Astrocyte of the spinal cord (primary cell): ENCODE measurements at regions not wholly inside any gene's neighbourhood (a gene's known extent, or its start where the extent isn't known, plus 50 kb on each side); places are given as distances from the start of the nearest gene placed in this dataset.

Experiments used
- DNase-seq: peaks from one replicate; pipeline ENCODE4 v3.0.0; 2011; ENCODE audit warnings: low read depth, low spot score
- H3K4me3 ChIP-seq: 2 replicates; pipeline ENCODE4 v1.5.1; 2011; ENCODE audit warnings: low read depth, mild to moderate bottlenecking, low read length, moderate library complexity
- in situ Hi-C: cut with HindIII; loops from 2 replicates; pipeline ENCODE4 v1.10.0; 2017; ENCODE audit warnings: low sequenced_read_pairs
- TF ChIP-seq, protein P1 (sequence below): IDR thresholded peaks from 2 replicates; pipeline ENCODE4 v1.5.1; 2012; ENCODE audit warnings: low read depth, mild to moderate bottlenecking, low read length, inconsistent platforms

DNA sequence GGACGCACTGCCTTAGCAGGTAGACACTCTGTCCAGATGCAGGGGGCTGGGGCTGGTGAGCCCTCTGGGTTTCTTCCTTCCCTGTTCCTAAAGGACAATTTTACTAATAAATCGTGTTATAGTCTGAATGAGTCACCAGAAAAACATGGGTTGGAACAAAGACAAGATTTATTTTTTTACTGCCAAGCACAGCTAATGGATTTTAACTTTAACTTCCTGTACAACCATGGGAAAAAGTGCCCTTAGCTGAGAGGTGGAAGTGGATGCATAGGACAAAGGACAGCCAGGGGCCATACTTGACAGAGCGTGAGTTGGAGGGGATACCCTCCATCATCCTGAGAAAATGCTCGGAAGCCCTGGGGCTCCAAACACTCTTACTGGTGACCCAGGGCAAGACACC, 300.7 kb downstream of the MSX2 start:
- TF ChIP-seq, protein P1, sequence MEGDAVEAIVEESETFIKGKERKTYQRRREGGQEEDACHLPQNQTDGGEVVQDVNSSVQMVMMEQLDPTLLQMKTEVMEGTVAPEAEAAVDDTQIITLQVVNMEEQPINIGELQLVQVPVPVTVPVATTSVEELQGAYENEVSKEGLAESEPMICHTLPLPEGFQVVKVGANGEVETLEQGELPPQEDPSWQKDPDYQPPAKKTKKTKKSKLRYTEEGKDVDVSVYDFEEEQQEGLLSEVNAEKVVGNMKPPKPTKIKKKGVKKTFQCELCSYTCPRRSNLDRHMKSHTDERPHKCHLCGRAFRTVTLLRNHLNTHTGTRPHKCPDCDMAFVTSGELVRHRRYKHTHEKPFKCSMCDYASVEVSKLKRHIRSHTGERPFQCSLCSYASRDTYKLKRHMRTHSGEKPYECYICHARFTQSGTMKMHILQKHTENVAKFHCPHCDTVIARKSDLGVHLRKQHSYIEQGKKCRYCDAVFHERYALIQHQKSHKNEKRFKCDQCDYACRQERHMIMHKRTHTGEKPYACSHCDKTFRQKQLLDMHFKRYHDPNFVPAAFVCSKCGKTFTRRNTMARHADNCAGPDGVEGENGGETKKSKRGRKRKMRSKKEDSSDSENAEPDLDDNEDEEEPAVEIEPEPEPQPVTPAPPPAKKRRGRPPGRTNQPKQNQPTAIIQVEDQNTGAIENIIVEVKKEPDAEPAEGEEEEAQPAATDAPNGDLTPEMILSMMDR = no peak
- no peak overlapping the region for H3K4me3 ChIP-seq
- DNase-seq = peak; percentile 12
- in situ Hi-C loops = no loop called here

DNA sequence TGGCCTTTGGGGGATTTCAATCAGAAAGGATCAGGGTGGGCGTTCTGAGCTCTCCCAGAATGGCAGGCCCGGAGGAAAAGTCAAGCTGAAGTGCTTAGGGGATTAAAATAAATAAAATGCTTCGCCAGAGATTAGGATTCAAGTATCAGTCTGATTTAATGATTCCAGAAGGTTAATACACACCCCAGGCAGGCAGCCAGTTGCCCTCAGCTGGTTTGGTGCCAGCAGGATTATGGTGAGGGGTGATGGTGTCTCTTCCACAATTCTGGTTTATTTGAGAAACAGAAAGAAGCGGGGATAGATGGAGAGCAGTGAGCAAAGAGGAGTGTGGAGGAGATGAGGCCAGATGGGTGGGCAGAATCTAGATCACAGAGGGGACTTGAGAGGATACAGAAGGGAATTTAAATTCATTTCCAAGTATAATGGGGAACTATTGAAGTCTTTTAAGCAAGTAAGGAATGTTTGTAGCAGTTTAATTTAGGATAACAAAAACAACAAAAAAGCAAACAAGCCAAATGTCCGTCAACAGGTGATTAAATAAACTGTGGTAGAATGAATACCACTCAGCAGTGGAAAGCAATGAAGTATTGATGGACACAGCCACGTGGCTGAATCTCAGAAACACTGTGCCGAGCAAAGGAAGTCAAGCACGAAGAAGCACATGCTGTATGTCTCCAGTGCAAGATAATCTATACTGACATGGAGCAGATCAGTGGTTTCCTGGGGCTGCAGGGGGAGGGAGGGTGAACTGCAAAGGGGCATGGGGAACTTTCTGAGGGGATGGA, 297.7 kb downstream of the MSX2 start:
- no peak for DNase-seq
- no peak overlapping the region for H3K4me3 ChIP-seq
- TF ChIP-seq, protein P1 = no peak
- in situ Hi-C loops = no loop called here

DNA sequence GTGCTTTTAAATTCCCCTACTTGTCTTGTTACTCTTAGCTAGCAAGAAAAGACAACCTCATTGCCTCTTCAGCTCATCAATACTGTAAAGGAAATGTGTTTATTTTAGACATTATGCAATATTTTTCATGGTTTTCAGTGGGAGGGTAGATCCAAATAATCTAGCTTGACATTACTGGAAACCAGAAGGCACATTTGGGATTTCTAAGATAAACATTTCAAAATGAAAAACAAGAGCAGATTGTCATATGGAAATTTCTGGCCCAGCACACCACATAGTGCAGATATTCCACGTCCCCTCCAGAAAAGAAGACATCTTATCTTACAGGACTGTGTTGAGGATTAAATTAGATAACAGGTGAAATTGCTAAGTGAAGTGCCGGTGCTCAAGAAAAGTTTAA, 296.9 kb downstream of the MSX2 start:
- no peak overlapping the region for H3K4me3 ChIP-seq
- in situ Hi-C loops = no loop called here
- DNase-seq = no peak
- TF ChIP-seq, protein P1 = no peak

DNA sequence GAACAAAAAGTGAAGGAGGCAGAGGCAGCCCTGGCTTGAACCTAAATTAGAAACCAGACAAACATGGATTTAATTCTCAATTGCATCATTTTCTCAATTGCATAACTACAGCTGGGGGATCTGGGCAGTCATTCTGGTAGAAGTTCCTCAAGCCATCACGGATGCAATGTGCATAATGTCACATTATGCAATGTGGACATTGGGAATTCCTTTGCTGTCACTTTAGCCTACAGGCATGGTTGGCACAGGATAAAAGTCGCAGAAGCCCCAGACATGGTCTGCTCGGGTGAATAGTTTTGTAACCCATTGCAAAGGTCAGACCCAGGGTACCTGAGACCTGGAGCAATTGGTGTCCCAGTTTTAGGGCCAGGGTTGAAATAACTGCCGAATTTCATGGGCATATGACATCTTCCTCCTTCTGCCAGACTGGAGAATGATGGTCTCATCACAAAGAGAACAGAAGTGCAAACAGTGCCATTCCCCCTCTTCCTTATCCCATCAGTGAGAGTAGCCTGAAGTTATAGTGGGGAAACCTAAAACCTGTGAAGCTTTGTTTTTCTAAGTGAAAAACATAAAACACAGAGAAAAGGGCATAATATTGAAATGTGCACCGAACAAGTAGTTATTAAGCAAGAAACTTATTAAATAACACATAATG, 290.8 kb downstream of the MSX2 start:
- in situ Hi-C loops = no loop called here
- no peak overlapping the region for H3K4me3 ChIP-seq
- DNase-seq = no peak
- TF ChIP-seq, protein P1 = no peak

DNA sequence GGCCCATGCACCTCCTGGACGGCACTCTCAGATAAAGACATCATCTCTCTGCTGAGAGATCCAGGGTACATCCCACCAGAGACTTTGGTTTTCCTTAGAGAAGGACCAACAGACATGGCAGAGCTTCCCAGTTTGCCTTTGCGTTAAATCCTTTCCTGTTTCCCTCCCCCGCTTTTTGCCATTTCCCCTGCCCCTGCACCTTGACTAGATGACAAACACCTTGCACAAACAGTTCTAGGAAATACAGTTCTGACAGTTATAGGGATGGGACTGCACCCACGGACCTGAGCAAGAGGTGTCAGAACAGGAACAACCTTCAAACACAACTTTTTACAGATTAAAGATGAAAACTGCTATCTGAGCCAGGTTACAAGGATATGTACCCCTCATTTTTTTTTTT, 288.9 kb downstream of the MSX2 start:
- no peak overlapping the region for H3K4me3 ChIP-seq
- TF ChIP-seq, protein P1 = no peak
- DNase-seq = no peak
- in situ Hi-C loops = no loop called here

DNA sequence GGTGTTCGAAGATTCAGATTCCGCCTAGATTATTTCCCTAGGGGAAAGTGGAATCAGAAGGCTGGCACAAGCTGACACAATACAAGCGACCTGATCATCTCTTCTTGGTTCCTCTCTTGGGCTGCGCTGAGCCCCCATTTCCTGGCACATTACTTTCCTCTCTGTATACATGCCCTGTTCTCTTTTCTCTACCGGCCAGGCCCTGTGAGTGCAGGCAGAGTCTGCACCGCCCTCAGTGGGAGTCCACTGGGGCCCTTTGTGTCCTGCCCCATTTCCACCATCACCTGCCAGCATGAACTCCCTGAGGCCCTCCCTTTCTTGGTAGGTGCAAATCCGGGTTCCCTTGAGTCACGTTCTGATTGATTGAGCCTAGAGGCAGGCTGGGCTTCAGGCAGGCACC, 287.9 kb downstream of the MSX2 start:
- H3K4me3 ChIP-seq = no peak overlapping the region
- TF ChIP-seq, protein P1 = no peak
- DNase-seq = no peak
- in situ Hi-C loops = no loop called here
